HepG2 (cell line): ENCODE measurements at regions not wholly inside any gene's neighbourhood (a gene's known extent, or its start where the extent isn't known, plus 50 kb on each side); places are given as distances from the start of the nearest gene placed in this dataset.

Experiments
- CTCF ChIP-seq: sonication (generic); formaldehyde crosslinking; IDR thresholded peaks from 2 replicates; pipeline ENCODE4 v1.5.0; 2020; ENCODE audit warnings: mild to moderate bottlenecking, missing genetic modification reagents, moderate library complexity
- FOXO4 ChIP-seq: sonication (generic); formaldehyde crosslinking; conservative IDR thresholded peaks from 2 replicates; pipeline ENCODE4 v1.8.1; 2023; ENCODE audit warnings: missing genetic modification reagents
- GABPA ChIP-seq, 2 experiments: IDR thresholded peaks; 2 replicates each; pipeline ENCODE4 v1.6.1; 2011 to 2016; ENCODE audit warnings: low read depth in 2 of 2, low read length in 1 of 2, missing biosample characterization in 1 of 2, missing genetic modification characterization in 1 of 2
- GATAD2A ChIP-seq: IDR thresholded peaks from 2 replicates; pipeline ENCODE4 v1.6.1; 2016
- HHEX ChIP-seq: IDR thresholded peaks from 2 replicates; pipeline ENCODE4 v1.6.1; 2016; ENCODE audit warnings: control low read depth
- HOXA9 ChIP-seq: sonication (generic); formaldehyde crosslinking; IDR thresholded peaks from 2 replicates; pipeline ENCODE4 v1.8.1; 2022; ENCODE audit warnings: missing genetic modification reagents, mild to moderate bottlenecking, moderate library complexity, borderline replicate concordance
- KLF6 ChIP-seq: IDR thresholded peaks from 2 replicates; pipeline ENCODE4 v1.8.0; 2016; ENCODE audit warnings: missing biosample characterization, missing genetic modification reagents
- POLR2A ChIP-seq, 2 experiments: IDR thresholded peaks; 2 replicates each; pipeline ENCODE4 v1.6.1; 2011; ENCODE audit warnings: low read depth in 2 of 2, low read length in 2 of 2, mild to moderate bottlenecking in 1 of 2, moderate library complexity in 1 of 2; ENCODE audit not compliant: insufficient read depth in 1 of 2
- POLR2AphosphoS2 ChIP-seq: IDR thresholded peaks from 2 replicates; pipeline ENCODE4 v1.6.1; 2011; ENCODE audit warnings: low read depth, low read length, improper control_type of control experiment
- SIN3A ChIP-seq: IDR thresholded peaks from 2 replicates; pipeline ENCODE4 v1.6.1; 2011; ENCODE audit warnings: low read depth, mild to moderate bottlenecking, control low read depth, low read length, borderline replicate concordance
- SP1 ChIP-seq, 2 experiments: fragments of 450-650 bp in 1 of 2; sonication (generic) in 1 of 2; formaldehyde crosslinking in 1 of 2; IDR thresholded peaks; 2 replicates each; pipeline versions ENCODE4 v1.4.0 to v1.6.1; 2016 to 2020; ENCODE audit warnings: missing genetic modification reagents in 1 of 2
- ZNF788 ChIP-seq: sonication (generic); formaldehyde crosslinking; IDR thresholded peaks from 2 replicates; pipeline ENCODE4 v1.5.0; 2020; ENCODE audit warnings: mild to moderate bottlenecking, missing genetic modification reagents, borderline replicate concordance

GRCh38 chr2:161097157-161097556 lies 63.1 kb upstream of the TANK start:
- no peak for TF ChIP-seq HOXA9 (CRISPR knock-in tag)
- TF ChIP-seq SP1 (IDR thresholded peaks at IDR 0.05) = no peak
- TF ChIP-seq SP1 (CRISPR knock-in tag; IDR thresholded peaks at IDR 0.05) = no peak
- TF ChIP-seq GATAD2A (CRISPR knock-in tag) = no peak
- no peak for TF ChIP-seq SIN3A
- TF ChIP-seq HHEX (CRISPR knock-in tag) = no peak
- TF ChIP-seq POLR2AphosphoS2 = no peak
- TF ChIP-seq FOXO4 (CRISPR knock-in tag) = no peak
- no peak for TF ChIP-seq ZNF788
- no peak for TF ChIP-seq POLR2A (IDR thresholded peaks at IDR 0.05; ENCODE audit: insufficient read depth in 1 of 2, low read depth in 2 of 2, low read length in 2 of 2)
- no peak for TF ChIP-seq GABPA (IDR thresholded peaks at IDR 0.05; ENCODE audit: low read depth, low read length)
- no peak for TF ChIP-seq GABPA (CRISPR knock-in tag; IDR thresholded peaks at IDR 0.05; ENCODE audit: low read depth)
- TF ChIP-seq CTCF (CRISPR knock-in tag) = no peak
- TF ChIP-seq KLF6 = no peak
